IMR-90 (cell line): ENCODE measurements at regions not wholly inside any gene's neighbourhood (a gene's known extent, or its start where the extent isn't known, plus 50 kb on each side); places are given as distances from the start of the nearest gene placed in this dataset.

Source experiments
- ATAC-seq: fragments of 200-7000 bp; cut with Tn5 transposase; 2 replicates; pipeline ENCODE4 v1.9.1; 2020; ENCODE audit warnings: low read depth, mild to moderate bottlenecking, moderate library complexity
- BruUV-seq: library from RNA; stranded (reverse); fragments of 400-500 nt; replicated peaks from 2 replicates; lab custom pipeline; 2021; lab: Mats Ljungman, UMichigan
- CTCF ChIA-PET: fragments of 300-600 bp; formaldehyde crosslinking; extraction: SDS; loops from one replicate; lab custom pipeline; 2021; ENCODE audit warnings: antibody characterized with exemption; lab: Yijun Ruan, JAX
- POLR2A ChIA-PET: fragments of 300-600 bp; sonication (Branson Sonifier 250); formaldehyde crosslinking; loops from one replicate; lab custom pipeline; 2022; ENCODE audit warnings: antibody characterized with exemption; ENCODE audit not compliant: unreplicated experiment; lab: Charles Lee
- DNase-seq: peaks from one replicate; pipeline ENCODE4 v3.0.0; 2013
- H2AFZ ChIP-seq: replicated peaks from 2 replicates; pipeline ENCODE3; 2013; ENCODE audit warnings: low read length, mild to moderate bottlenecking; ENCODE audit not compliant: poor library complexity
- H2AK5ac ChIP-seq: 2 replicates; pipeline ENCODE4 v1.6.1; 2013; ENCODE audit warnings: low read depth, low read length, inconsistent platforms
- H2AK9ac ChIP-seq: replicated peaks from 2 replicates; pipeline ENCODE3; 2013; ENCODE audit warnings: mild to moderate bottlenecking, low read depth, low read length, moderate library complexity; ENCODE audit not compliant: poor library complexity
- H2BK120ac ChIP-seq: 2 replicates; pipeline ENCODE4 v1.6.1; 2013; ENCODE audit warnings: low read depth, low read length, inconsistent platforms
- H2BK15ac ChIP-seq: 3 replicates; pipeline ENCODE4 v1.6.1; 2013; ENCODE audit warnings: low read depth, low read length, inconsistent platforms
- H2BK20ac ChIP-seq: 2 replicates; pipeline ENCODE4 v1.6.1; 2013; ENCODE audit warnings: low read depth, mild to moderate bottlenecking, inconsistent platforms, low read length, moderate library complexity
- H2BK5ac ChIP-seq: 2 replicates; pipeline ENCODE4 v1.6.1; 2013; ENCODE audit warnings: mild to moderate bottlenecking, low read depth, low read length, inconsistent platforms; ENCODE audit not compliant: poor library complexity, severe bottlenecking
- H3K14ac ChIP-seq: replicated peaks from 2 replicates; pipeline ENCODE4 v1.6.1; 2013; ENCODE audit warnings: low read depth, low read length, inconsistent platforms
- H3K18ac ChIP-seq: 2 replicates; pipeline ENCODE4 v1.6.1; 2013; ENCODE audit warnings: low read depth, low read length, control low read depth
- H3K23ac ChIP-seq: 2 replicates; pipeline ENCODE4 v1.6.1; 2013; ENCODE audit warnings: low read depth, low read length, inconsistent platforms
- H3K27ac ChIP-seq: 2 replicates; pipeline ENCODE4 v1.5.1; 2013; ENCODE audit warnings: mild to moderate bottlenecking, control low read depth, low read length; ENCODE audit not compliant: insufficient read depth
- H3K27me3 ChIP-seq: 2 replicates; pipeline ENCODE4 v1.6.1; 2013; ENCODE audit warnings: low read length; ENCODE audit not compliant: control insufficient read depth, insufficient read depth
- H3K36me3 ChIP-seq: 2 replicates; pipeline ENCODE4 v1.6.1; 2013; ENCODE audit warnings: low read length, mixed read lengths; ENCODE audit not compliant: control insufficient read depth, insufficient read depth
- H3K4ac ChIP-seq: 2 replicates; pipeline ENCODE4 v1.6.1; 2013; ENCODE audit warnings: low read depth, low read length, inconsistent platforms
- H3K4me1 ChIP-seq: 2 replicates; pipeline ENCODE4 v1.6.1; 2013; ENCODE audit warnings: low read length, mixed read lengths; ENCODE audit not compliant: control insufficient read depth, insufficient read depth
- H3K4me2 ChIP-seq: 2 replicates; pipeline ENCODE4 v1.6.1; 2013; ENCODE audit warnings: low read depth, mild to moderate bottlenecking, control low read depth, low read length, moderate library complexity
- H3K4me3 ChIP-seq: 2 replicates; pipeline ENCODE4 v1.5.1; 2013; ENCODE audit warnings: low read depth, mild to moderate bottlenecking, control low read depth, low read length, moderate library complexity; ENCODE audit not compliant: insufficient read depth
- H3K56ac ChIP-seq: 2 replicates; pipeline ENCODE4 v1.6.1; 2013; ENCODE audit warnings: low read length, inconsistent platforms; ENCODE audit not compliant: insufficient read depth; ENCODE audit errors: extremely low read depth
- H3K79me1 ChIP-seq, 2 experiments: 2 replicates each; pipeline ENCODE4 v1.6.1; 2013; ENCODE audit warnings: low read length in 2 of 2, inconsistent platforms in 1 of 2, low read depth in 1 of 2
- H3K9ac ChIP-seq: 2 replicates; pipeline ENCODE4 v1.6.1; 2013; ENCODE audit warnings: low read depth, low read length, control low read depth
- H3K9me1 ChIP-seq: 2 replicates; pipeline ENCODE4 v1.6.1; 2013; ENCODE audit warnings: low read length, inconsistent platforms; ENCODE audit not compliant: insufficient read depth
- H3K9me3 ChIP-seq: 2 replicates; pipeline ENCODE4 v1.6.1; 2013; ENCODE audit warnings: low read length; ENCODE audit not compliant: control insufficient read depth, insufficient read depth
- H4K20me1 ChIP-seq: 2 replicates; pipeline ENCODE4 v1.6.1; 2013; ENCODE audit warnings: low read length, inconsistent platforms; ENCODE audit not compliant: insufficient read depth
- H4K5ac ChIP-seq: 2 replicates; pipeline ENCODE4 v1.6.1; 2013; ENCODE audit warnings: mild to moderate bottlenecking, low read depth, low read length, control low read depth
- H4K8ac ChIP-seq, 2 experiments: 2 replicates each; pipeline ENCODE4 v1.6.1; 2013; ENCODE audit warnings: low read depth in 2 of 2, low read length in 2 of 2, control low read depth in 1 of 2, inconsistent platforms in 1 of 2
- H4K91ac ChIP-seq: 2 replicates; pipeline ENCODE4 v1.6.1; 2013; ENCODE audit warnings: low read depth, low read length, inconsistent platforms; ENCODE audit not compliant: insufficient read depth
- BHLHE40 ChIP-seq: fragments of 150-350 bp; IDR thresholded peaks from 2 replicates; pipeline ENCODE4 v1.6.1; 2016; ENCODE audit warnings: mild to moderate bottlenecking, low read depth, low read length
- MAZ ChIP-seq: IDR thresholded peaks from 2 replicates; pipeline ENCODE4 v1.6.1; 2012; ENCODE audit warnings: low read depth, mild to moderate bottlenecking, low read length, improper control_type of control experiment, moderate library complexity, borderline replicate concordance
- NFE2L2 ChIP-seq: fragments of 150-350 bp; IDR thresholded peaks from 2 replicates; pipeline ENCODE4 v1.6.1; 2016; ENCODE audit warnings: low read depth, mild to moderate bottlenecking, low read length
- RAD21 ChIP-seq: IDR thresholded peaks from 2 replicates; pipeline ENCODE4 v1.6.1; 2012; ENCODE audit warnings: low read length, improper control_type of control experiment
- WGBS, 2 experiments: methylation state at CpG; one replicate each; pipeline versions ENCODE4 v1.1.5 to v1.1.7; 2013; ENCODE audit warnings: missing lambda C conversion rate in 2 of 2; ENCODE audit not compliant: insufficient read length in 1 of 2; ENCODE audit errors: extremely low coverage in 2 of 2; 5-methylcytosine and 5-hydroxymethylcytosine counted together
- dilution Hi-C: fragments of 300-500 bp; cut with HindIII; formaldehyde crosslinking; loops from one replicate; pipeline ENCODE4 v1.14.3; 2018; ENCODE audit warnings: low sequenced_read_pairs; ENCODE audit not compliant: unreplicated experiment
- in situ Hi-C: fragments of 300-500 bp; cut with MboI; formaldehyde crosslinking; loops from 3 replicates; pipeline ENCODE4 v1.14.3; 2019; ENCODE audit warnings: low sequenced_read_pairs, inconsistent platforms, mixed read lengths
- intact Hi-C: fragments of 100-400 bp; cut with micrococcal nuclease; formaldehyde crosslinking; loops from 2 replicates; pipeline ENCODE4 v1.10.0; 2022

DNA sequence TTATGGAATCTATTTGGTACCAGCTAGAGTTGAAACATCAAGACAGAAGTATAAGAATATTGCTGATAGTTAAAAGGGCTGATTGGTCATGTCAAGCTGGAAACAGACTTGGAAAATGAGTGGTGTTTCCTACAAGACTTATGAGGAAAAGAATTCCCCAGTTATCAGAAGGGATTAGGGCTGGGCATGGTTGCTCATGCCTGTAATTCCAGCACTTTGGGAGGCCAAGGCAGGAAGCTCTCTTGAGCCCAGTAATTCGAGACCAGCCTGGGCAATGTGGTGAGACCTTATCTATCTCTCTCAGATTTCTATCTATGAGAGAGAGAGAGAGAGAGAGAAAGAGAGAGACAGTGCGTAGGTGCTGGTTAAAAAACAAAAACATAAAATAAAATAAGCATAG is 139.5 kb upstream of the PMFBP1 start:
- H3K9ac ChIP-seq = no peak overlapping the region
- H2AK5ac ChIP-seq = no peak overlapping the region
- H3K18ac ChIP-seq = no peak overlapping the region
- no peaks in the 10 kb centered on the region for H3K36me3 ChIP-seq
- H2AFZ ChIP-seq = no peak overlapping the region
- no peak overlapping the region for H3K14ac ChIP-seq
- H2BK20ac ChIP-seq = no peak overlapping the region
- H4K5ac ChIP-seq = no peak overlapping the region
- no peak overlapping the region for H2AK9ac ChIP-seq
- H3K27ac ChIP-seq = no peak overlapping the region
- no peaks in the 10 kb centered on the region for H3K9me1 ChIP-seq
- no peaks in the 10 kb centered on the region for H4K20me1 ChIP-seq
- ChIA-PET POLR2A (no interaction called here), CTCF (interaction anchor here (0.5 to 1.3 kb wide), 3 partner anchors 12 to 746 kb away, joined by 3 read pairs; no protein-coding TSS in a partner anchor)
- dilution Hi-C loops = no loop called here
- WGBS, 2 experiments = no CpG with 5 or more reads among the region's 2 CpGs
- ATAC-seq (peak; percentile 69), DNase-seq (peak; percentile 13)
- H3K4me2 ChIP-seq = no peak overlapping the region
- H3K56ac ChIP-seq = no peak overlapping the region
- no peak overlapping the region for H2BK5ac ChIP-seq
- H4K8ac ChIP-seq = no peak overlapping the region
- in situ Hi-C loops = no loop called here
- 0 out of 2 replicates have a peak, but pooled peaks cover 2% of the 10 kb centered on the region for H3K9me3 ChIP-seq
- H3K23ac ChIP-seq = no peak overlapping the region
- H3K4ac ChIP-seq = no peak overlapping the region
- no peak overlapping the region for H3K4me3 ChIP-seq
- H2BK15ac ChIP-seq = no peak overlapping the region
- no peak for TF ChIP-seq BHLHE40
- TF ChIP-seq MAZ = no peak
- no peak for TF ChIP-seq RAD21
- TF ChIP-seq NFE2L2 = no peak
- intact Hi-C loops = no loop called here
- H3K79me1 ChIP-seq = no peaks in the 10 kb centered on the region
- H3K4me1 ChIP-seq = peaks cover 2% of the 10 kb centered on the region
- no peak overlapping the region for H4K91ac ChIP-seq
- H2BK120ac ChIP-seq = no peak overlapping the region
- no TSS peak for BruUV-seq
- H3K27me3 ChIP-seq = no peaks in the 10 kb centered on the region
